ENCODE measurements at regions not wholly inside any gene's neighbourhood (a gene's known extent, or its start where the extent isn't known, plus 50 kb on each side); places are given as distances from the start of the nearest gene placed in this dataset.
A peak's percentile ranks its signal among the peaks of the same experiment; 100 is the strongest.

GRCh38 chr10:56679578-56679977 lies 318.5 kb upstream of the ZWINT start (continued):
- no peak for TF ChIP-seq ZBTB11 (CRISPR knock-in tag; IDR thresholded peaks at IDR 0.05)
- no peak for TF ChIP-seq ATF2 (IDR thresholded peaks at IDR 0.05; ENCODE audit: low read length)
- no peak for TF ChIP-seq ZNF622 (IDR thresholded peaks at IDR 0.05)

- Histone ChIP-seq H3K4me3 (no peak overlapping the region), H3K9ac (ENCODE audit: control insufficient read depth, insufficient read depth, low read length) (no peak overlapping the region), H3K9me3 (replicated peaks; ENCODE audit: control insufficient read depth, insufficient read depth, low read length) (no peaks in the 10 kb centered on the region), H4K20me1 (ENCODE audit: control insufficient read depth, insufficient read depth) (no peaks in the 10 kb centered on the region), H3K4me1 (ENCODE audit: control insufficient read depth, insufficient read depth, low read length) (no peaks in the 10 kb centered on the region), H3K27ac (ENCODE audit: control insufficient read depth, insufficient read depth) (no peak overlapping the region), H3K36me3 (ENCODE audit: control insufficient read depth in 2 of 2, insufficient read depth in 2 of 2, low read length in 1 of 2) (no peaks in the 10 kb centered on the region; a peak in 1 of 4 replicates), H2AFZ (ENCODE audit: control insufficient read depth, low read depth, low read length) (no peak overlapping the region), H3K4me2 (ENCODE audit: control insufficient read depth, insufficient read depth) (no peak overlapping the region), H3K27me3 (replicated peaks in 1 of 2; ENCODE audit: control insufficient read depth in 2 of 2, insufficient read depth in 2 of 2, low read length in 1 of 2) (no peaks in the 10 kb centered on the region), H3K79me2 (ENCODE audit: control insufficient read depth, insufficient read depth, low read length) (no peaks in the 10 kb centered on the region)
- ChIA-PET POLR2A (no interaction called here), RAD21 (ENCODE audit: unreplicated experiment) (interaction anchor here (0.7 to 0.9 kb wide), 2 partner anchors 29 to 150 kb away, joined by 3 read pairs; no protein-coding TSS in a partner anchor), SMC1A (ENCODE audit: uncharacterized antibody, unreplicated experiment) (interaction anchor here (1.3 to 2.2 kb wide), 3 partner anchors 12 to 40 kb away, joined by 3 to 7 read pairs (median 4); no protein-coding TSS in a partner anchor), CTCF (no interaction called here)
- in situ Hi-C loops (cut with MboI) (no loop called here), intact Hi-C loops (cut with micrococcal nuclease; ENCODE audit: unreplicated experiment) (loop anchor here (2.0 to 5.0 kb wide), 2 partner anchors 28 to 49 kb away; no protein-coding TSS in a partner anchor)
- FAIRE-seq (no peak), ATAC-seq (peak; percentile 98), DNase-seq (ENCODE audit: low read depth, low spot score) (no peak)
- no TSS peak for BruUV-seq (replicated peaks)
- TF ChIP-seq ATF3 (IDR thresholded peaks at IDR 0.05; ENCODE audit: borderline replicate concordance, extremely low read depth, low read depth, low read length) (no peak), E4F1 (IDR thresholded peaks at IDR 0.05; ENCODE audit: borderline replicate concordance, partially characterized antibody) (no peak), YBX1 (IDR thresholded peaks at IDR 0.05) (no peak), RFX5 (IDR thresholded peaks at IDR 0.05; ENCODE audit: low read depth, low read length) (no peak), FOXM1 (IDR thresholded peaks at IDR 0.05; ENCODE audit: low read depth, low read length) (no peak), USF2 (IDR thresholded peaks at IDR 0.05; ENCODE audit: borderline replicate concordance, low read depth, low read length) (no peak), NKRF (conservative IDR thresholded peaks at IDR 0.05) (no peak), POLR2AphosphoS5 (IDR thresholded peaks at IDR 0.05; ENCODE audit: low read length) (no peak)
Measured at GRCh38 chr10:56662765-56663447, 301.8 kb upstream of the ZWINT start.

Data from GM12878 (cell line).